SU-DHL-6 (cell line): ENCODE measurements at regions not wholly inside any gene's neighbourhood (a gene's known extent, or its start where the extent isn't known, plus 50 kb on each side); places are given as distances from the start of the nearest gene placed in this dataset.

Experiments used
- H2AFZ ChIP-seq: fragments of 200-600 bp; sonication (generic); 2 replicates; pipeline ENCODE4 v1.6.1; 2014; ENCODE audit warnings: low read depth, mild to moderate bottlenecking, moderate library complexity, mixed read lengths, antibody characterized with exemption, low read length; ENCODE audit not compliant: severe bottlenecking
- H3F3A ChIP-seq: fragments of 200-600 bp; shearing (Covaris generic); 2 replicates; pipeline ENCODE4 v1.6.0; 2016; ENCODE audit warnings: antibody characterized with exemption, mild to moderate bottlenecking; ENCODE audit not compliant: insufficient read depth
- H3K27ac ChIP-seq: fragments of 200-600 bp; sonication (generic); 2 replicates; pipeline ENCODE4 v1.5.1; 2016; ENCODE audit warnings: low read depth, mild to moderate bottlenecking, low read length, moderate library complexity, mixed read lengths
- H3K27me3 ChIP-seq: fragments of 200-600 bp; sonication (generic), shearing (Covaris generic); 2 replicates; pipeline ENCODE4 v1.6.0; 2014; ENCODE audit warnings: mild to moderate bottlenecking, low read length
- H3K36me3 ChIP-seq: fragments of 200-600 bp; sonication (generic); 2 replicates; pipeline ENCODE4 v1.6.1; 2014; ENCODE audit warnings: mild to moderate bottlenecking, low read length, mixed read lengths
- H3K4me2 ChIP-seq: fragments of 300-600, 200-600 bp; shearing (Covaris generic), sonication (generic); 2 replicates; pipeline ENCODE4 v1.6.0; 2014; ENCODE audit warnings: low read length, low read depth, mild to moderate bottlenecking; ENCODE audit not compliant: poor library complexity, severe bottlenecking
- H3K4me3 ChIP-seq: fragments of 200-600 bp; sonication (generic); 2 replicates; pipeline ENCODE4 v1.5.1; 2014; ENCODE audit warnings: antibody characterized with exemption, low read length, mild to moderate bottlenecking, mixed read lengths; ENCODE audit not compliant: insufficient read depth, poor library complexity, severe bottlenecking
- H3K79me2 ChIP-seq: fragments of 200-600 bp; sonication (generic); 2 replicates; pipeline ENCODE4 v1.6.1; 2014; ENCODE audit warnings: mild to moderate bottlenecking, low read length, moderate library complexity; ENCODE audit not compliant: insufficient read depth
- H3K9ac ChIP-seq: fragments of 200-600 bp; sonication (generic); 2 replicates; pipeline ENCODE4 v1.7.0; 2014; ENCODE audit warnings: mild to moderate bottlenecking, low read length
- H3K9me2 ChIP-seq: fragments of 200-600 bp; sonication (generic); replicated peaks from 2 replicates; pipeline ENCODE4 v1.6.1; 2014; ENCODE audit warnings: low read length; ENCODE audit not compliant: insufficient read depth
- H3K9me3 ChIP-seq: fragments of 200-600 bp; sonication (generic); 2 replicates; pipeline ENCODE4 v1.6.1; 2014; ENCODE audit warnings: low read length, mixed read lengths; ENCODE audit not compliant: insufficient read depth
- H4K20me1 ChIP-seq: fragments of 200-600 bp; sonication (generic); 2 replicates; pipeline ENCODE4 v1.6.1; 2014; ENCODE audit warnings: low read depth, mild to moderate bottlenecking, antibody characterized with exemption, low read length, moderate library complexity, mixed read lengths
- CTCF ChIP-seq: fragments of 200-600 bp; sonication (generic); IDR thresholded peaks from one replicate; pipeline ENCODE4 v1.5.1; 2017; ENCODE audit warnings: antibody characterized with exemption, mild to moderate bottlenecking, low read length, moderate library complexity; ENCODE audit not compliant: insufficient read depth, poor library complexity, severe bottlenecking
- EZH2phosphoT487 ChIP-seq: fragments of 200-600 bp; sonication (generic), shearing (Covaris generic); conservative IDR thresholded peaks from 2 replicates; pipeline ENCODE4 v1.6.1; 2018; ENCODE audit warnings: mild to moderate bottlenecking, antibody characterized with exemption, low read length, moderate library complexity, mixed read lengths

- TF ChIP-seq EZH2phosphoT487 (no peak), CTCF (no peak)
- Histone ChIP-seq H2AFZ (no peak overlapping the region), H3K79me2 (no peaks in the 10 kb centered on the region), H3K27me3 (no peaks in the 10 kb centered on the region), H3F3A (no peaks in the 10 kb centered on the region), H3K9me3 (no peaks in the 10 kb centered on the region), H3K27ac (no peak overlapping the region), H3K9me2 (no peaks in the 10 kb centered on the region), H3K36me3 (no peaks in the 10 kb centered on the region), H3K9ac (no peak overlapping the region), H3K4me2 (no peak overlapping the region), H4K20me1 (no peaks in the 10 kb centered on the region), H3K4me3 (no peak overlapping the region)
Measured at GRCh38 chr7:96479015-96479645, 157.2 kb upstream of the SLC25A13 start.

GRCh38 chr7:96471606-96472005 lies 149.7 kb upstream of the SLC25A13 start:
- H2AFZ ChIP-seq = no peak overlapping the region
- no peak overlapping the region for H3K27ac ChIP-seq
- H3K36me3 ChIP-seq = no peaks in the 10 kb centered on the region
- H3K4me2 ChIP-seq = no peak overlapping the region
- TF ChIP-seq CTCF = no peak
- no peak for TF ChIP-seq EZH2phosphoT487
- no peaks in the 10 kb centered on the region for H3K79me2 ChIP-seq
- H3K9me3 ChIP-seq = no peaks in the 10 kb centered on the region
- no peak overlapping the region for H3K9ac ChIP-seq
- no peaks in the 10 kb centered on the region; the same call in 1 of the 2 replicates for H3K9me2 ChIP-seq
- H3F3A ChIP-seq = no peaks in the 10 kb centered on the region
- H3K4me3 ChIP-seq = no peak overlapping the region
- H4K20me1 ChIP-seq = no peaks in the 10 kb centered on the region
- no peaks in the 10 kb centered on the region for H3K27me3 ChIP-seq

- TF ChIP-seq CTCF (no peak), EZH2phosphoT487 (no peak)
- H3K4me2 ChIP-seq = no peak overlapping the region
- no peaks in the 10 kb centered on the region for H3K9me3 ChIP-seq
- 0 out of 2 replicates have a peak, but pooled peaks cover 2% of the 10 kb centered on the region for H3K27me3 ChIP-seq
- no peaks in the 10 kb centered on the region for H3K79me2 ChIP-seq
- no peaks in the 10 kb centered on the region for H3K36me3 ChIP-seq
- H3K9ac ChIP-seq = no peak overlapping the region
- H3K9me2 ChIP-seq = no peaks in the 10 kb centered on the region
- no peak overlapping the region for H2AFZ ChIP-seq
- no peaks in the 10 kb centered on the region for H3F3A ChIP-seq
- no peak overlapping the region for H3K4me3 ChIP-seq
- no peak overlapping the region for H3K27ac ChIP-seq
- H4K20me1 ChIP-seq = no peaks in the 10 kb centered on the region
Measured at GRCh38 chr7:96452146-96452545, 130.2 kb upstream of the SLC25A13 start.
